Sigmoid colon (tissue), 3 donors: ENCODE measurements at regions not wholly inside any gene's neighbourhood (a gene's known extent, or its start where the extent isn't known, plus 50 kb on each side); places are given as distances from the start of the nearest gene placed in this dataset.

Source experiments
- CTCF ChIP-seq, 4 experiments: fragments of 450-650 bp in 3 of 4; fragments of 200-600 bp in 1 of 4; IDR thresholded peaks; one replicate each; pipeline ENCODE4 v1.5.1; 2016 to 2019; ENCODE audit warnings: antibody characterized with exemption in 4 of 4, mild to moderate bottlenecking in 3 of 4, moderate library complexity in 2 of 4
- POLR2A ChIP-seq, 2 donors: fragments of 450-650 bp; IDR thresholded peaks; one replicate each; pipeline ENCODE4 v1.6.1; 2016; ENCODE audit warnings: antibody characterized with exemption in 2 of 2, mild to moderate bottlenecking in 2 of 2, moderate library complexity in 2 of 2

- no peak for TF ChIP-seq POLR2A (IDR thresholded peaks at IDR 0.05)
- no peak for TF ChIP-seq CTCF (IDR thresholded peaks at IDR 0.05)
Observed at GRCh38 chr15:62607643-62608042, 434.9 kb upstream of the TPM1 start.
